NT2/D1 (cell line): ENCODE measurements at regions not wholly inside any gene's neighbourhood (a gene's known extent, or its start where the extent isn't known, plus 50 kb on each side); places are given as distances from the start of the nearest gene placed in this dataset.

Experiments
- SUZ12 ChIP-seq: IDR thresholded peaks from 2 replicates; pipeline ENCODE4 v1.6.1; 2011; ENCODE audit not compliant: insufficient read length, insufficient read depth; ENCODE audit errors: extremely low read depth
- YY1 ChIP-seq: IDR thresholded peaks from 2 replicates; pipeline ENCODE4 v1.6.1; 2011; ENCODE audit not compliant: insufficient read length, insufficient read depth
- ZNF274 ChIP-seq: IDR thresholded peaks from 2 replicates; pipeline ENCODE4 v1.6.1; 2011; ENCODE audit warnings: mild to moderate bottlenecking, low read depth, low read length

GRCh38 chr11:96627376-96627775 is 237.6 kb downstream of the JRKL start:
- no peak for TF ChIP-seq YY1
- TF ChIP-seq ZNF274: no peak
- no peak for TF ChIP-seq SUZ12
